Hypothalamus (tissue), 51 donors: ENCODE measurements at regions not wholly inside any gene's neighbourhood (a gene's known extent, or its start where the extent isn't known, plus 50 kb on each side); places are given as distances from the start of the nearest gene placed in this dataset.

ENCODE experiments used
- DNase-seq, 51 donors: peaks; one replicate each; lab custom pipeline; 2025; lab: John Stamatoyannopoulos, UW

DNA sequence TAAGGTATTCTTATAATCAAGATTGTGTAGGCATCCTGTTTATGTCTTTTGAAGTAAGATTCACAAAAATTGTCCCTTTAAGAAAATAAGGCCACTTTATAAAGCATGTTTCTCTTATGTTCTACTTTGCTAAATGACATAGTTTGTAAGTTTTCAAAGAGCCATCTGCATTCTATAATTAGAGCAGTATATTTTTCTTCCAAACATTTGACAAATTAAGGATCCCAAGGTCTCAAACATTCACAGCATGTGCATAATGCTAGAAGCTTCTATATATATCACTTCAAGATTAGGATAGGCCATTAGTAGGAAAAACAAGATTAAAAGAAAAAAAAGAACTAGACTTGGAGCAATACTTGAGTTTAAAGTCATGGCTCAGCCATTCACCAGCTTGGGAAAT is 55.9 kb upstream of the DOK5 start:
- DNase-seq, result no peak
